Ascending aorta (tissue), 2 donors: ENCODE measurements at regions not wholly inside any gene's neighbourhood (a gene's known extent, or its start where the extent isn't known, plus 50 kb on each side); places are given as distances from the start of the nearest gene placed in this dataset.

ENCODE experiments used
- DNase-seq, 2 donors: peaks; one replicate each; pipeline ENCODE4 v3.0.0-alpha.2; 2019; ENCODE audit warnings: low spot score in 2 of 2
- H3K27ac ChIP-seq, 2 donors: fragments of 200-600 bp; sonication (generic); one replicate each; pipeline ENCODE4 v1.5.1; 2016 to 2017; ENCODE audit warnings: mild to moderate bottlenecking in 1 of 2
- H3K27me3 ChIP-seq: fragments of 200-600 bp; sonication (generic); one replicate; pipeline ENCODE4 v1.5.1; 2017
- H3K36me3 ChIP-seq, 2 donors: fragments of 200-600 bp; sonication (generic); one replicate each; pipeline ENCODE4 v1.5.1; 2016
- H3K4me1 ChIP-seq, 2 donors: fragments of 200-600 bp; sonication (generic); one replicate each; pipeline ENCODE4 v1.5.1; 2016 to 2017; ENCODE audit warnings: mild to moderate bottlenecking in 1 of 2
- H3K4me3 ChIP-seq, 2 donors: fragments of 200-600 bp; sonication (generic); one replicate each; pipeline ENCODE4 v1.5.1; 2016 to 2017; ENCODE audit warnings: mild to moderate bottlenecking in 1 of 2
- H3K9me3 ChIP-seq, 2 donors: fragments of 200-600 bp; sonication (generic); one replicate each; pipeline ENCODE4 v1.5.1; 2016
- CTCF ChIP-seq, 3 experiments: fragments of 200-600 bp in 2 of 3; fragments of 450-650 bp in 1 of 3; sonication (generic) in 2 of 3; IDR thresholded peaks; one replicate each; pipeline ENCODE4 v1.5.1; 2016 to 2019; ENCODE audit warnings: antibody characterized with exemption in 3 of 3, mild to moderate bottlenecking in 1 of 3, moderate library complexity in 1 of 3
- intact Hi-C: fragments of 100-400 bp; cut with DNase I; formaldehyde crosslinking; loops from one replicate; pipeline ENCODE4 v1.15.1; 2023

DNA sequence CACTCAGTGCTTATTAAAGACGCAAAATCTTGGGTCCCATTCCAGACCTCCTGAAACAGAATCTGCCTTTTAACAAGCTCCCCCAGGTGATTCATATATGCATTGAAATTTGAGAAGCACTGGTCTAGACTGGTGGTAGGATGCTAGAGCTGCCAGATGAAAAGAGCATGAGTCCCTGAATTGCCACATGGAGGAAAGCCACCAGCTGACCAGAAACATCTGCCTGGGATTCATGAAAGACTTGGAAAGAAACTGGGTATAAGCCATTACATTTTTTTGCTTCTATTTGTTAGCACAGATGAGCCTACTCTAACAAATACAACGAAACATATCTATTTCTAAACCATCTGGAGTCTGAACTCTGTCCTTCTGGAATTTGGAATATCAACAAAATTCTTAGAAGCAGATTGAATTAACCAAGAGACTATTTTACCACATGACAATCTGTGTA lies 228.9 kb downstream of the RBM43 start:
- DNase-seq = no peak
- no peaks in the 10 kb centered on the region for H3K27me3 ChIP-seq
- H3K4me3 ChIP-seq = no peak overlapping the region
- TF ChIP-seq CTCF (IDR thresholded peaks at IDR 0.05) = no peak
- no peak overlapping the region for H3K27ac ChIP-seq
- H3K36me3 ChIP-seq = no peaks in the 10 kb centered on the region
- H3K9me3 ChIP-seq = no peaks in the 10 kb centered on the region
- H3K4me1 ChIP-seq = no peaks in the 10 kb centered on the region
- intact Hi-C loops = no loop called here

GRCh38 chr2:151030663-151031230 lies 230.9 kb downstream of the RBM43 start:
- intact Hi-C loops = no loop called here
- no peak for DNase-seq
- H3K4me1 ChIP-seq = no peaks in the 10 kb centered on the region
- no peak for TF ChIP-seq CTCF (IDR thresholded peaks at IDR 0.05)
- no peaks in the 10 kb centered on the region for H3K27me3 ChIP-seq
- no peaks in the 10 kb centered on the region for H3K9me3 ChIP-seq
- H3K36me3 ChIP-seq = no peaks in the 10 kb centered on the region
- no peak overlapping the region for H3K4me3 ChIP-seq
- H3K27ac ChIP-seq = no peak overlapping the region

DNA sequence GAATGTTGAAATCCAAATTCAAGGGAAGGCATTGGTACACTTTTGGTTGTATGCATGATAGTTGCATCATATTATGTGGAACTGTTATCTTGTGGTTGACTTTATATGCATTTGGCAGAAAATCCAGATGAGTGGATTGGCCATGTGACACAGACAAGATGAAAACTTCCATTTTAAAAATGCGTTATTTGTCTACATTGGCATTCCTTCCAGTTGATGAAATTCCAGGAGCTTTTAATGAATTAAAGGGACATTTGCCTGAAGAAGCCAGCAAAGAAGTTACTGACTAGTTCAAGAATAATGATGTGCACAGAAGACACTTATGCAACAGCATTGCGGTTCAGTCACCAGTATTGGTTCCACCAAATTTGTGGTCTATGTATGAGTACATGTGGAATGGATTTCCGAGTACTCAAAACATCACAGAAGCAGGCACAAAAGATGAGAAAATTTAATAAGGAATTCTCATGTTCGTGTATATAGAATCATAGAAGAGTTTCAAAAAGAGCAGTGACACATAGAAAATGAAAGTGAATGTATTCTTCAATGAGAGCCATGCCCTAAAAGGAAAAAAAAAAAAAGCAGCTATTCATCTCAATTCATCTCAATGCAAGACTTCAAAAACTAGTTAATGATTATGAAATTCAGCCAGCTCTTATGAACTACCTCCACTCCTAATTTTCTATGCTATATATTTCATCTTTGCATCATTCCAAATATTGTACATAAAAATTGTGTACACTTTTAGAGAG lies 232.1 kb downstream of the RBM43 start:
- intact Hi-C loops = no loop called here
- DNase-seq = no peak
- H3K36me3 ChIP-seq = no peaks in the 10 kb centered on the region

DNA sequence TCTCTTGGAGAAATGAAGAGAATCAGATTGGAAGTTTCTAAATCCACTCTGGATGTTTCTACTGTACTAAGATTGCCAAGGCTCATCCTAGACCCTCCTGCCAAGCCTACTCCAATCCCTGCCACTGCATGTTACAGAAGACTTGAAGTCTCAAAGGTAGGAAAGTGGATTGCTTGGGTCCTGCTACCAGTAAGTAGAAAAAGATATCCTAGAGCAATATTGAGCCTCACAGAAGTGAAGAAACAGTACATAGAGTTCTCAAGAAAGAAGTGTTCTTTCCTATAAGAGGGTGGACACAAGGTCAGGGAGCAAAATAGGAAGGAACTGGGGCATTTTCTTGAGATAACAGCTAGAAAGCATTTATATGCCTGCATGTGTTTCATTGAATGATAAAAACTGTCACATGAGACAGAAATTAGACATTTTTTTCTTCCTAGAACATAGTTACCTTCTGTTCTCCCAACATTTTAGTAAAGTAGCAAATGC lies 232.9 kb downstream of the RBM43 start:
- Histone ChIP-seq H3K27ac (no peak overlapping the region), H3K36me3 (no peaks in the 10 kb centered on the region), H3K4me1 (no peaks in the 10 kb centered on the region), H3K9me3 (no peaks in the 10 kb centered on the region), H3K4me3 (no peak overlapping the region), H3K27me3 (no peaks in the 10 kb centered on the region)
- no peak for TF ChIP-seq CTCF (IDR thresholded peaks at IDR 0.05)
- DNase-seq = no peak
- intact Hi-C loops = no loop called here

More for the DNA sequence above, 232.1 kb downstream of the RBM43 start:
- TF ChIP-seq CTCF (IDR thresholded peaks at IDR 0.05) = no peak
- Histone ChIP-seq H3K4me3 (no peak overlapping the region), H3K27me3 (no peaks in the 10 kb centered on the region), H3K9me3 (no peaks in the 10 kb centered on the region), H3K27ac (no peak overlapping the region), H3K4me1 (no peaks in the 10 kb centered on the region)

DNA sequence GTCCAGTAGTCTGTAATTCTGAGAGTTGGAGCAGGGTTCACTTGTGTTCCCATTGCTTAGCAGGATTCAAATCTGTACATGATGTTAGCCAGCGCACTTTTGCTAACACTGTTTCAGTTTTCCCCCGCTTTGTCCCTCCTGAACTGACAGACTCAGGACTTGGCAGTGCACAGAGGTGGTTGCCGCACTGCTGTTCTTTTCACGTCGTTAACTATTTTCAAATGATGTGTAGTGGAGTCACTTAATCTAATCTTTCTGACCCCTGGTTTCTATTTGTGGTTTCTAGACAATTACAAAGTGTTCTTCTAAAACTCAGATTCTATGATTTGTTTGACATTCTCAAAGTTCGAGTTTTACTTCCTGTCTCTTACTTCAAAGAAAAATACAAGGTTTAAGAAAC lies 234.5 kb downstream of the RBM43 start:
- Histone ChIP-seq H3K27me3 (no peaks in the 10 kb centered on the region), H3K4me1 (peaks cover 0 to 5% of the 10 kb centered on the region in 2 donors), H3K4me3 (no peak overlapping the region), H3K27ac (no peak overlapping the region), H3K36me3 (no peaks in the 10 kb centered on the region), H3K9me3 (no peaks in the 10 kb centered on the region)
- intact Hi-C loops = no loop called here
- no peak for DNase-seq
- no peak for TF ChIP-seq CTCF (IDR thresholded peaks at IDR 0.05)
